HepG2 (cell line): ENCODE measurements at regions not wholly inside any gene's neighbourhood (a gene's known extent, or its start where the extent isn't known, plus 50 kb on each side); places are given as distances from the start of the nearest gene placed in this dataset.

ENCODE experiments used
- ATAC-seq: fragments of 200-7000 bp; cut with Tn5 transposase; 3 replicates; pipeline ENCODE4 v1.9.1; 2020; ENCODE audit warnings: mild to moderate bottlenecking, moderate library complexity
- BruUV-seq: library from RNA; stranded (reverse); fragments of 400-500 nt; replicated peaks from 2 replicates; lab custom pipeline; 2021; lab: Mats Ljungman, UMichigan
- CTCF ChIA-PET: fragments of 300-600 bp; formaldehyde crosslinking; extraction: SDS; loops from one replicate; lab custom pipeline; 2021; ENCODE audit warnings: low total read pairs, inconsistent platforms, low intra/inter-chr PET ratio; lab: Yijun Ruan, JAX
- POLR2A ChIA-PET: fragments of 350-600 bp; sonication (Branson Sonifier 250); formaldehyde crosslinking; loops from one replicate; lab custom pipeline; 2020; ENCODE audit warnings: antibody characterized with exemption, inconsistent platforms; lab: Yijun Ruan, JAX
- DNase-seq: peaks from one replicate; pipeline ENCODE4 v3.0.0-alpha.2; 2015; ENCODE audit warnings: low spot score
- FAIRE-seq: peaks from 3 replicates; lab custom pipeline; 2011; peaks lifted over from hg19 to GRCh38; lab: Jason Lieb, UNC
- H2AFZ ChIP-seq: one replicate; pipeline ENCODE4 v1.6.1; 2011; ENCODE audit warnings: low read length, inconsistent platforms
- H3K27ac ChIP-seq: fragments of 300-600 bp; 3 replicates; pipeline ENCODE4 v1.8.0; 2011; ENCODE audit warnings: mixed run types, mild to moderate bottlenecking, mixed read lengths, low read length, inconsistent platforms; ENCODE audit not compliant: insufficient read depth; ENCODE audit errors: extremely low read length
- H3K27me3 ChIP-seq, 2 experiments: fragments of 200-600 bp in 1 of 2; 2 replicates in 1 of 2; 3 replicates in 1 of 2; pipeline versions ENCODE4 v1.6.0 to v1.8.0; 2011; ENCODE audit warnings: low read length in 2 of 2, mild to moderate bottlenecking in 2 of 2, moderate library complexity in 2 of 2, inconsistent platforms in 1 of 2; ENCODE audit not compliant: insufficient read depth in 2 of 2, control insufficient read depth in 1 of 2
- H3K36me3 ChIP-seq, 2 experiments: fragments of 200-600 bp in 1 of 2; replicated peaks in 1 of 2; 2 replicates in 1 of 2; 3 replicates in 1 of 2; pipeline versions ENCODE4 v1.5.1 to v1.8.0; 2011; ENCODE audit warnings: low read length in 2 of 2, inconsistent platforms in 1 of 2; ENCODE audit not compliant: insufficient read depth in 2 of 2, control insufficient read depth in 1 of 2
- H3K4me1 ChIP-seq: 2 replicates; pipeline ENCODE4 v1.5.1; 2012; ENCODE audit warnings: low read length, inconsistent platforms; ENCODE audit not compliant: insufficient read depth
- H3K4me2 ChIP-seq: 2 replicates; pipeline ENCODE4 v1.6.0; 2011; ENCODE audit warnings: low read depth, low read length, inconsistent platforms
- H3K4me3 ChIP-seq, 3 experiments: fragments of 200-600 bp in 1 of 3; sonication (generic), shearing (Covaris generic) in 1 of 3; replicated peaks in 1 of 3; 2 replicates each; pipeline ENCODE4 v1.5.1; 2011 to 2016; ENCODE audit warnings: low read length in 3 of 3, inconsistent platforms in 2 of 3, low read depth in 2 of 3, mild to moderate bottlenecking in 2 of 3, control low read depth in 1 of 3, mixed read lengths in 1 of 3; ENCODE audit not compliant: insufficient read depth in 1 of 3
- H3K79me2 ChIP-seq: one replicate; pipeline ENCODE4 v1.6.1; 2011; ENCODE audit warnings: low read length, inconsistent platforms; ENCODE audit not compliant: insufficient read depth
- H3K9ac ChIP-seq: 2 replicates; pipeline ENCODE4 v1.6.0; 2011; ENCODE audit warnings: mild to moderate bottlenecking, low read depth, low read length, inconsistent platforms; ENCODE audit not compliant: insufficient read depth
- H3K9me3 ChIP-seq: 2 replicates; pipeline ENCODE4 v1.5.1; 2012; ENCODE audit warnings: mild to moderate bottlenecking, low read length
- H4K20me1 ChIP-seq: 2 replicates; pipeline ENCODE4 v1.6.0; 2011; ENCODE audit warnings: inconsistent platforms, mild to moderate bottlenecking, low read length, moderate library complexity; ENCODE audit not compliant: insufficient read depth
- ATF1 ChIP-seq: IDR thresholded peaks from 2 replicates; pipeline ENCODE4 v1.6.1; 2016; ENCODE audit warnings: mild to moderate bottlenecking, control low read depth
- CREM ChIP-seq, 2 experiments: sonication (generic) in 1 of 2; formaldehyde crosslinking in 1 of 2; IDR thresholded peaks; 2 replicates each; pipeline versions ENCODE4 v1.4.0 to v1.6.1; 2016 to 2020; ENCODE audit warnings: antibody characterized with exemption in 1 of 2, mild to moderate bottlenecking in 1 of 2, missing genetic modification reagents in 1 of 2
- ELK4 ChIP-seq: sonication (generic); formaldehyde crosslinking; IDR thresholded peaks from 2 replicates; pipeline ENCODE4 v1.9.0; 2021; ENCODE audit warnings: missing genetic modification reagents, borderline replicate concordance
- GABPA ChIP-seq, 2 experiments: IDR thresholded peaks; 2 replicates each; pipeline ENCODE4 v1.6.1; 2011 to 2016; ENCODE audit warnings: low read depth in 2 of 2, low read length in 1 of 2, missing biosample characterization in 1 of 2, missing genetic modification characterization in 1 of 2
- JUN ChIP-seq: sonication (generic); formaldehyde crosslinking; IDR thresholded peaks from 2 replicates; pipeline ENCODE4 v1.4.0; 2020; ENCODE audit warnings: mild to moderate bottlenecking, missing genetic modification reagents
- NRL ChIP-seq: sonication (generic); formaldehyde crosslinking; IDR thresholded peaks from 2 replicates; pipeline ENCODE4 v1.5.0; 2020; ENCODE audit warnings: missing genetic modification reagents, mild to moderate bottlenecking, moderate library complexity, borderline replicate concordance
- PATZ1 ChIP-seq: sonication (generic); formaldehyde crosslinking; IDR thresholded peaks from 2 replicates; pipeline ENCODE4 v1.4.0; 2020; ENCODE audit warnings: missing genetic modification reagents
- TCF7 ChIP-seq: sonication (generic); IDR thresholded peaks from 2 replicates; pipeline ENCODE4 v1.6.1; 2016; ENCODE audit warnings: antibody characterized with exemption, low read depth
- TRIM22 ChIP-seq: fragments of 450-650 bp; IDR thresholded peaks from 2 replicates; pipeline ENCODE4 v1.6.1; 2017
- ZBTB26 ChIP-seq: IDR thresholded peaks from 2 replicates; pipeline ENCODE4 v1.6.1; 2016; ENCODE audit warnings: missing compliant biosample characterization, missing genetic modification reagents, borderline replicate concordance
- ZKSCAN1 ChIP-seq: fragments of 150-350 bp; IDR thresholded peaks from 2 replicates; pipeline ENCODE4 v1.6.1; 2014; ENCODE audit warnings: low read length
- ZNF678 ChIP-seq: sonication (generic); formaldehyde crosslinking; IDR thresholded peaks from 2 replicates; pipeline ENCODE4 v1.4.0; 2020; ENCODE audit warnings: mild to moderate bottlenecking, missing genetic modification reagents
- ZSCAN5A ChIP-seq: sonication (generic); formaldehyde crosslinking; IDR thresholded peaks from 2 replicates; pipeline ENCODE4 v1.8.0; 2022; ENCODE audit warnings: mild to moderate bottlenecking, missing genetic modification reagents, borderline replicate concordance
- WGBS: methylation state at CpG from one replicate; pipeline ENCODE4 v1.1.6; 2017; ENCODE audit warnings: low lambda C conversion rate; 5-methylcytosine and 5-hydroxymethylcytosine counted together
- in situ Hi-C: cut with HindIII; loops from 2 replicates; pipeline ENCODE4 v1.10.0; 2017; ENCODE audit warnings: low pct_unique_long_range_greater_than_20kb; ENCODE audit not compliant: extremely low pct_ligation_motif_present
- intact Hi-C: fragments of 100-400 bp; cut with micrococcal nuclease; formaldehyde crosslinking; loops from one replicate; pipeline ENCODE4 v1.10.0; 2022; ENCODE audit not compliant: unreplicated experiment
- TF ChIP-seq, protein P1 (sequence below): sonication (generic); formaldehyde crosslinking; IDR thresholded peaks from 2 replicates; pipeline ENCODE4 v1.8.0; 2022; ENCODE audit warnings: missing genetic modification reagents, mild to moderate bottlenecking, borderline replicate concordance

GRCh38 chr12:126156806-126157574 lies 1091.8 kb downstream of the AACS start:
- 39% methylated on average over 9 of the region's 12 CpGs for WGBS
- Histone ChIP-seq H3K79me2 (no peaks in the 10 kb centered on the region), H3K9ac (no peak overlapping the region), H3K9me3 (peaks cover 97% of the 10 kb centered on the region), H3K36me3 (no peaks in the 10 kb centered on the region), H3K4me2 (no peak overlapping the region), H3K27ac (no peak overlapping the region), H3K27me3 (no peaks in the 10 kb centered on the region), H3K4me1 (no peaks in the 10 kb centered on the region), H3K4me3 (no peak overlapping the region), H4K20me1 (no peaks in the 10 kb centered on the region), H2AFZ (no peak overlapping the region)
- in situ Hi-C loops: no loop called here
- intact Hi-C loops: no loop called here
- ChIA-PET CTCF (no interaction called here), POLR2A (no interaction called here)
- ATAC-seq: no peak
- no peak for FAIRE-seq
- no peak for TF ChIP-seq ZNF678 (CRISPR knock-in tag)
- TF ChIP-seq CREM (IDR thresholded peaks at IDR 0.05): no peak
- TF ChIP-seq CREM (CRISPR knock-in tag; IDR thresholded peaks at IDR 0.05): no peak
- TF ChIP-seq TCF7: no peak
- TF ChIP-seq JUN (CRISPR knock-in tag): no peak
- no peak for TF ChIP-seq PATZ1
- no peak for TF ChIP-seq ATF1 (CRISPR knock-in tag)
- no peak for TF ChIP-seq ZSCAN5A (CRISPR knock-in tag)
- no peak for TF ChIP-seq TRIM22
- TF ChIP-seq, protein P1, sequence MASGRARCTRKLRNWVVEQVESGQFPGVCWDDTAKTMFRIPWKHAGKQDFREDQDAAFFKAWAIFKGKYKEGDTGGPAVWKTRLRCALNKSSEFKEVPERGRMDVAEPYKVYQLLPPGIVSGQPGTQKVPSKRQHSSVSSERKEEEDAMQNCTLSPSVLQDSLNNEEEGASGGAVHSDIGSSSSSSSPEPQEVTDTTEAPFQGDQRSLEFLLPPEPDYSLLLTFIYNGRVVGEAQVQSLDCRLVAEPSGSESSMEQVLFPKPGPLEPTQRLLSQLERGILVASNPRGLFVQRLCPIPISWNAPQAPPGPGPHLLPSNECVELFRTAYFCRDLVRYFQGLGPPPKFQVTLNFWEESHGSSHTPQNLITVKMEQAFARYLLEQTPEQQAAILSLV (CRISPR knock-in tag): no peak
- no peak for TF ChIP-seq ELK4 (CRISPR knock-in tag)
- no peak for TF ChIP-seq GABPA (IDR thresholded peaks at IDR 0.05; ENCODE audit: low read depth, low read length)
- no peak for TF ChIP-seq GABPA (CRISPR knock-in tag; IDR thresholded peaks at IDR 0.05; ENCODE audit: low read depth)
- TF ChIP-seq ZBTB26 (CRISPR knock-in tag): no peak
- TF ChIP-seq ZKSCAN1: no peak
- no peak for TF ChIP-seq NRL (CRISPR knock-in tag)
- BruUV-seq: no TSS peak
- DNase-seq: no peak
